CD4-positive, alpha-beta memory T cell (primary cell): ENCODE measurements at regions not wholly inside any gene's neighbourhood (a gene's known extent, or its start where the extent isn't known, plus 50 kb on each side); places are given as distances from the start of the nearest gene placed in this dataset.

ENCODE experiments used
- CTCF ChIA-PET: fragments of 350-600 bp; sonication (Branson Sonifier 250); formaldehyde crosslinking; loops from one replicate; lab custom pipeline; 2021; ENCODE audit warnings: inconsistent platforms; ENCODE audit not compliant: partially characterized antibody; lab: Charles Lee
- POLR2A ChIA-PET: fragments of 350-600 bp; sonication (Branson Sonifier 250); formaldehyde crosslinking; loops from one replicate; lab custom pipeline; 2021; ENCODE audit not compliant: partially characterized antibody; lab: Charles Lee
- DNase-seq, 5 donors: peaks; one replicate each; pipeline versions ENCODE4 v3.0.0 to v3.0.0-alpha.2; 2020 to 2022; ENCODE audit warnings: mixed read lengths in 1 of 5
- H3K27ac ChIP-seq: one replicate; pipeline ENCODE4 v1.7.0; 2013; ENCODE audit warnings: low read depth, low read length
- H3K27me3 ChIP-seq: 2 replicates; pipeline ENCODE4 v1.7.0; 2013; ENCODE audit warnings: mild to moderate bottlenecking, low read length, moderate library complexity; ENCODE audit not compliant: insufficient read depth
- H3K36me3 ChIP-seq: 2 replicates; pipeline ENCODE4 v1.7.0; 2013; ENCODE audit warnings: mild to moderate bottlenecking, low read length, moderate library complexity; ENCODE audit not compliant: insufficient read depth
- H3K4me1 ChIP-seq: 2 replicates; pipeline ENCODE4 v1.7.0; 2013; ENCODE audit warnings: mild to moderate bottlenecking, low read length, moderate library complexity; ENCODE audit not compliant: insufficient read depth
- H3K4me3 ChIP-seq, 2 donors: one replicate each; pipeline ENCODE4 v1.7.0; 2013; ENCODE audit warnings: low read length in 2 of 2, mild to moderate bottlenecking in 1 of 2
- H3K9me3 ChIP-seq, 2 donors: one replicate each; pipeline ENCODE4 v1.7.0; 2013; ENCODE audit warnings: low read length in 2 of 2, control low read depth in 1 of 2; ENCODE audit not compliant: control insufficient read depth in 1 of 2
- H3K27ac Mint-ChIP-seq, 7 donors: one replicate each; pipeline ENCODE4 v1.8.0; 2020 to 2021; ENCODE audit warnings: mixed read lengths in 7 of 7, mild to moderate bottlenecking in 6 of 7, inconsistent platforms in 3 of 7, moderate library complexity in 3 of 7
- H3K27me3 Mint-ChIP-seq, 2 donors: one replicate each; pipeline ENCODE4 v1.8.0; 2020 to 2021; ENCODE audit warnings: mixed read lengths in 2 of 2
- H3K36me3 Mint-ChIP-seq, 2 donors: one replicate each; pipeline ENCODE4 v1.8.0; 2020 to 2021; ENCODE audit warnings: mixed read lengths in 2 of 2, inconsistent platforms in 1 of 2, mild to moderate bottlenecking in 1 of 2
- H3K4me1 Mint-ChIP-seq, 4 donors: one replicate each; pipeline ENCODE4 v1.8.0; 2020 to 2021; ENCODE audit warnings: mixed read lengths in 4 of 4, mild to moderate bottlenecking in 1 of 4
- H3K4me3 Mint-ChIP-seq, 8 donors: one replicate each; pipeline ENCODE4 v1.8.0; 2020 to 2021; ENCODE audit warnings: mixed read lengths in 8 of 8, mild to moderate bottlenecking in 7 of 8, moderate library complexity in 6 of 8, inconsistent platforms in 3 of 8
- H3K9me3 Mint-ChIP-seq, 8 donors: one replicate each; pipeline ENCODE4 v1.8.0; 2020 to 2021; ENCODE audit warnings: mixed read lengths in 8 of 8, mild to moderate bottlenecking in 5 of 8, inconsistent platforms in 3 of 8, moderate library complexity in 1 of 8
- intact Hi-C: fragments of 100-400 bp; cut with micrococcal nuclease; formaldehyde crosslinking; loops from one replicate; pipeline ENCODE4 v1.15.1; 2023

DNA sequence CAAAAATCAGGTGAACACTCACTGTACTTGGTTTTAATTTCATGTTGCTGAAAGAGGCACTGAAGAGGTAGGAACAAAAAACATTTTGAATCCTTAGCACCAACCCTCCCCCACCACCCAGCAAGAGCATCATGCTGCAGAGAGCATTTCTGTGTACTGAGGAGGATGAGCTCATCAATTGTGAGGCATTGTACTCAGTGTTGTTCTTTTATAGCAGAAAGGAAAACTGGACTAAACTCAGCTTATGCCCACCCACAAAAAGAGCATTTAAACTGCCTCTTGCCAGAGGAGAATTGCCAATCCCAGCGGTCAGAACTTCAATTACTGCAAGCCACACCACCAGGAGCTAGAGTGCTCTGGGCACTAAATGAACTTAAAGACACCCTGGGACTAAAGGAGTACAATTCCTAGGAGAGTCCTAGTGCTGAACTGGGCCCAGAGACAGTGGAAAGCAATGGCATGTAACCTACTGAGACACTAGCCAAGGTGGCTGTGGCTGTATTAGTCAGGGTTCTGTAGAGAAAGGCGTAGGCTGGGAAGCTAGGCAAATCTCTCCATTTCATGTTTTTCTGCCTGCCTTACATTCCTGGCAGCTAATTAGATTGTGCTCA, 280.7 kb upstream of the KLHL4 start:
- no peaks in the 10 kb centered on the region for H3K9me3 ChIP-seq

DNA sequence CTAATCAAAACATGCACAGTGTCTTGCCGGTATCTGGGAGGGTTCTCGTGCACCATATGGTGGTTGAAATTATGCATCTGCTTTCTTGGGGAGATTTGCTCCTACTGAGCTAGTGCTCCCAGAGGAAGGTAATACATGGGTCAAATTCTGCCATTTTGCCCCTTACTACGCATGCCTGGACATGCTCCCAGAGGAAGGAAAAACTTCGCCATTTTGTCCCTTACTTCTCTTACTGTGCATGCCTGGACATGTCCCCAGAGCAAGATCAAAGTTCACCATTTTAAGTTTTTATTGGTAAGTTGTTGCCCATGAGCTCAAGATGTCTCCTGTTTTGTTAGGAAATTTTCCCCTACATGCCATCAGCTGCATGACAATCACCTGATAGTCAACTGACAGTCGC, 252.1 kb upstream of the KLHL4 start:
- intact Hi-C loops = no loop called here
- Mint-ChIP-seq H3K27ac (no peak overlapping the region), H3K9me3 (peaks cover 0 to 2% (median 0%) of the 10 kb centered on the region in 8 donors), H3K4me1 (no peaks in the 10 kb centered on the region), H3K36me3 (no peaks in the 10 kb centered on the region), H3K4me3 (no peak overlapping the region), H3K27me3 (no peaks in the 10 kb centered on the region)
- H3K4me3 ChIP-seq = no peak overlapping the region
- no peaks in the 10 kb centered on the region for H3K36me3 ChIP-seq
- no peak overlapping the region for H3K27ac ChIP-seq
- no peaks in the 10 kb centered on the region for H3K27me3 ChIP-seq
- no peaks in the 10 kb centered on the region for H3K9me3 ChIP-seq
- CTCF ChIA-PET = no interaction called here
- POLR2A ChIA-PET = no interaction called here
- no peaks in the 10 kb centered on the region for H3K4me1 ChIP-seq
- DNase-seq = no peak

More for the DNA sequence above, 280.7 kb upstream of the KLHL4 start:
- no peak for DNase-seq
- Histone ChIP-seq H3K36me3 (no peaks in the 10 kb centered on the region), H3K4me1 (no peaks in the 10 kb centered on the region), H3K27me3 (no peaks in the 10 kb centered on the region), H3K27ac (no peak overlapping the region), H3K4me3 (no peak overlapping the region)
- Mint-ChIP-seq H3K4me1 (no peaks in the 10 kb centered on the region), H3K4me3 (no peak overlapping the region), H3K9me3 (peaks cover 0 to 2% (median 0%) of the 10 kb centered on the region in 8 donors), H3K27ac (no peak overlapping the region), H3K27me3 (no peaks in the 10 kb centered on the region), H3K36me3 (no peaks in the 10 kb centered on the region)
- POLR2A ChIA-PET = no interaction called here
- intact Hi-C loops = no loop called here
- CTCF ChIA-PET = no interaction called here

DNA sequence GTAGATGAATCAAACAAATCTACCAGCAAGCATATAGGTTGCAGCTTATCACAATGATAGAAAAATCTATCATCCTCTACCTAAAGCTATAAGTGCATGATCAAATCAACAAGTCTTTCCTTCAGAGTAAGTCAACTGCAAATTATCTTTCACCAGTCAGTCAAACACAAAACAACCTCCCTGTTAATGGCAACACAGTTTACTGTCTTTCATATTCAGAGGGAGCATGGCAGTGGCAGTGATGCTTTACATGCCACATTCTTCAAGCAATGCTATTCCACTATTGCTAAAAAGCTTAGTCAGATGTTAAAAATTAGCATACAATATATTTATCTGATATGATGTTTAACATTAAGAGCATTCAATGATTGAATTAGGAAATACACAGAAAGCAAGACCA, 245.1 kb upstream of the KLHL4 start:
- H3K9me3 Mint-ChIP-seq = peaks cover 0 to 6% (median 0%) of the 10 kb centered on the region in 8 donors
- H3K4me3 Mint-ChIP-seq = no peak overlapping the region
- no peak for DNase-seq
- H3K36me3 ChIP-seq = no peaks in the 10 kb centered on the region
- no peaks in the 10 kb centered on the region for H3K4me1 ChIP-seq
- H3K27ac Mint-ChIP-seq = no peak overlapping the region
- intact Hi-C loops = no loop called here
- H3K27ac ChIP-seq = no peak overlapping the region
- no peaks in the 10 kb centered on the region for H3K27me3 Mint-ChIP-seq
- ChIA-PET POLR2A (no interaction called here), CTCF (no interaction called here)
- H3K4me3 ChIP-seq = no peak overlapping the region
- no peaks in the 10 kb centered on the region for H3K4me1 Mint-ChIP-seq
- no peaks in the 10 kb centered on the region for H3K36me3 Mint-ChIP-seq
- H3K27me3 ChIP-seq = no peaks in the 10 kb centered on the region
- no peaks in the 10 kb centered on the region for H3K9me3 ChIP-seq

DNA sequence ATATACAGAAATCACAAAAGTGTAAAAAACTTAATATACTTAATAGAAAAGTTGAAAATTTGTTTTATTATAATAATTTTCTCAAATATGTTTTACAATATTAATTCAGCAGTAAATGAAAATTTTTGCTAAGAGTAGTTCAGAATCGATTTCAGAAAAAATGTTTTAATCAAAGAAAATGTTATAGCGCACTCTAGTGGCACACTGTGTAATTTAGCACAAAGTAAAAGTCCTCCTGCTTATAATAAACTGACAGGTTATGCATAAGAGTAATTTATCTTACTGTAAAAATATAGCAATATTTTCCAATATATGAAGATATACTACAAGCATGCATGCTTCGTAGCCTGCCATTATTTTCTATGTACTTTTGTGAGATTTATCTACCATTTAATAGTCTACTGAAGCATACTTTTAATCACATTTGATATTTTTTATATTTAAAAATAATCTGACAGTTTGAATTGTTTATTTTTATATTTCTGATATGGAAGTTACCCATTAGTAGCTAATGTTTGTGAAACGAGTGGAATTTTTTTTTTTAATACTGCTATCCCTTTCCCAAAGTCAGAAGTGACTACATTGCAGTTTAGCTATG, 217.9 kb upstream of the KLHL4 start:
- Mint-ChIP-seq H3K36me3 (no peaks in the 10 kb centered on the region), H3K9me3 (peaks cover 0 to 2% (median 0%) of the 10 kb centered on the region in 8 donors), H3K27me3 (no peaks in the 10 kb centered on the region), H3K4me1 (no peaks in the 10 kb centered on the region), H3K4me3 (no peak overlapping the region), H3K27ac (no peak overlapping the region)
- H3K9me3 ChIP-seq = no peaks in the 10 kb centered on the region
- no peaks in the 10 kb centered on the region for H3K36me3 ChIP-seq
- ChIA-PET POLR2A (no interaction called here), CTCF (no interaction called here)
- no peaks in the 10 kb centered on the region for H3K4me1 ChIP-seq
- no peak overlapping the region for H3K4me3 ChIP-seq
- no peaks in the 10 kb centered on the region for H3K27me3 ChIP-seq
- intact Hi-C loops = no loop called here
- no peak overlapping the region for H3K27ac ChIP-seq
- DNase-seq = peak in 1 of 5 donors; percentile 7

DNA sequence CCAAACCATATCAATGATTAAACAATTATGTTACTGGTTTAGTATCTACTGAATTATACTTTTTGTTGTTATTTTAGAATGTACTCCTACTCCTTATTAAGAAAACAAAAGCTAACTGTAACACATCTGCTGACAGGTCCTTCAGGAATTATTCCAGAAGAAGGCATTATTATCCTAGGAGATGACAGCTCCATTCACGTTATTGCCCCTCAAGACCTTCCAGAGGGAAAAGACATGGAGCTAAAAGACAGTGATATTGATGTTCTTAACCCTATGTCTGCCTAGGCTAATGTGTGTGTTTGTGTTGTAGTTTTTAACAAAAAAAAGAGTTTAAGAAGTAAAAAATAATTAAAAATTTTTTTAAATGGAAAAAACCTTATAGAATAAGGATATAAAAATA, 206.8 kb upstream of the KLHL4 start:
- no peaks in the 10 kb centered on the region for H3K36me3 Mint-ChIP-seq
- H3K4me3 Mint-ChIP-seq = no peak overlapping the region
- no peak overlapping the region for H3K27ac Mint-ChIP-seq
- POLR2A ChIA-PET = no interaction called here
- H3K36me3 ChIP-seq = no peaks in the 10 kb centered on the region
- no peaks in the 10 kb centered on the region for H3K27me3 Mint-ChIP-seq
- H3K9me3 ChIP-seq = no peaks in the 10 kb centered on the region
- H3K27me3 ChIP-seq = no peaks in the 10 kb centered on the region
- H3K4me3 ChIP-seq = no peak overlapping the region
- CTCF ChIA-PET = no interaction called here
- no peaks in the 10 kb centered on the region for H3K4me1 ChIP-seq
- H3K27ac ChIP-seq = no peak overlapping the region
- no peak for DNase-seq
- no peaks in the 10 kb centered on the region for H3K9me3 Mint-ChIP-seq
- intact Hi-C loops = no loop called here
- H3K4me1 Mint-ChIP-seq = no peaks in the 10 kb centered on the region

DNA sequence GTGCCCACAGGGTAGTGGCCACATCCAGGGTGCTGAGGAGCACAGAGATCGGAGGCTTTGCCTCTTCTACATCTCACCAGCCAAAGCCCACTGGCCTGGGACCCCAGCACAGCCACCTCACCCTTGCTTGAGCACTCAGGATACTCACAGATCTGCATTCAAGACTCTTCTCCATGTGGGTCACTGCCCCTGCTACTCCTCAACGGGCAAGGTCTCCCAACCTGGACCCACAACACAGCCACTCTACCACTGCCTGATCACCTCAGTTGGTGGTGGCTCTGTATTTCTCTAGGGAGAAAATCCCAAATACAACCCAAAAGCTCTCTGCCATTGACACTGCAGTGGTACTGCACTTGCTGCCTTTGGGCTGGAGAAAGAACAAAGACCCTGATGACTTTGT, 190.3 kb upstream of the KLHL4 start:
- Histone ChIP-seq H3K27me3 (no peaks in the 10 kb centered on the region), H3K27ac (no peak overlapping the region), H3K36me3 (no peaks in the 10 kb centered on the region), H3K4me1 (no peaks in the 10 kb centered on the region), H3K4me3 (no peak overlapping the region), H3K9me3 (no peaks in the 10 kb centered on the region)
- ChIA-PET POLR2A (no interaction called here), CTCF (no interaction called here)
- H3K27ac Mint-ChIP-seq = no peak overlapping the region
- intact Hi-C loops = no loop called here
- no peaks in the 10 kb centered on the region for H3K9me3 Mint-ChIP-seq
- no peak overlapping the region for H3K4me3 Mint-ChIP-seq
- H3K36me3 Mint-ChIP-seq = no peaks in the 10 kb centered on the region
- no peaks in the 10 kb centered on the region for H3K27me3 Mint-ChIP-seq
- no peaks in the 10 kb centered on the region for H3K4me1 Mint-ChIP-seq
- no peak for DNase-seq

DNA sequence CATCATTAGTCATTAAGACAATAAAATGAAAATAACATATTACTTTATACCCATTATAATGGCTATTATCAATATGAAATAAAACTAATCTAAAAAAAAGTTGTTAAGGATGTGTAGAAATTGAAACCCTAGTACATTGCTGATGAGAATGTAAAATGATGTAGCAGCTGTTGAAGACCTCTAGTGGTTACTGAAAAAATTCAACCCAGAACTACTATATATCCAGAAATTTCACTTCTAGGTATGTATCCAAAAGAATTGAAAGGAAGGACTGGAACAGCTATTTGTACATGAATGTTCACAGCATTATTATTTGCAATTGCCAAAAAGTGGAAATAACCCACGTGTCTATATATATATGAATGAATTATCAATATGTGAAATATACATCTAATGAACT, 180.3 kb upstream of the KLHL4 start:
- H3K4me1 ChIP-seq = no peaks in the 10 kb centered on the region
- H3K27ac ChIP-seq = no peak overlapping the region
- Mint-ChIP-seq H3K4me3 (no peak overlapping the region), H3K9me3 (no peaks in the 10 kb centered on the region), H3K4me1 (no peaks in the 10 kb centered on the region), H3K27ac (no peak overlapping the region), H3K36me3 (no peaks in the 10 kb centered on the region), H3K27me3 (no peaks in the 10 kb centered on the region)
- DNase-seq = no peak
- no peaks in the 10 kb centered on the region for H3K36me3 ChIP-seq
- no peaks in the 10 kb centered on the region for H3K9me3 ChIP-seq
- H3K4me3 ChIP-seq = no peak overlapping the region
- POLR2A ChIA-PET = no interaction called here
- intact Hi-C loops = no loop called here
- CTCF ChIA-PET = no interaction called here
- H3K27me3 ChIP-seq = no peaks in the 10 kb centered on the region
